ENCODE measurements at regions not wholly inside any gene's neighbourhood (a gene's known extent, or its start where the extent isn't known, plus 50 kb on each side); places are given as distances from the start of the nearest gene placed in this dataset.

GRCh38 chr6:51292659-51293058 lies 474.0 kb downstream of the TFAP2B start:
- TF ChIP-seq TSHZ2 (CRISPR knock-in tag; IDR thresholded peaks at IDR 0.05) (no peak), PPARA (CRISPR knock-in tag; IDR thresholded peaks at IDR 0.05; ENCODE audit: borderline replicate concordance) (no peak), ZNF70 (CRISPR knock-in tag; IDR thresholded peaks at IDR 0.05) (no peak), GLIS3 (CRISPR knock-in tag; IDR thresholded peaks at IDR 0.05) (no peak), PATZ1 (CRISPR knock-in tag; IDR thresholded peaks at IDR 0.05; ENCODE audit: borderline replicate concordance) (no peak), ZNF565 (CRISPR knock-in tag; conservative IDR thresholded peaks at IDR 0.05; ENCODE audit: low read depth) (no peak), BACH2 (CRISPR knock-in tag; IDR thresholded peaks at IDR 0.05; ENCODE audit: borderline replicate concordance) (no peak), ZFP3 (CRISPR knock-in tag; IDR thresholded peaks at IDR 0.05) (no peak), ZFP30 (CRISPR knock-in tag; IDR thresholded peaks at IDR 0.05) (no peak), SNAI2 (CRISPR knock-in tag; IDR thresholded peaks at IDR 0.05) (no peak), ZNF8 (CRISPR knock-in tag; IDR thresholded peaks at IDR 0.05) (no peak), ZC3H10 (CRISPR knock-in tag; IDR thresholded peaks at IDR 0.05) (no peak), TOX (CRISPR knock-in tag; IDR thresholded peaks at IDR 0.05; ENCODE audit: borderline replicate concordance) (no peak), ISL1 (CRISPR knock-in tag; IDR thresholded peaks at IDR 0.05) (no peak), ARNTL (CRISPR knock-in tag; IDR thresholded peaks at IDR 0.05; ENCODE audit: borderline replicate concordance, low read depth) (no peak), ESRRG (CRISPR knock-in tag; IDR thresholded peaks at IDR 0.05) (no peak), TCF4 (CRISPR knock-in tag; IDR thresholded peaks at IDR 0.05; ENCODE audit: borderline replicate concordance) (no peak)
- TF ChIP-seq, protein P1, sequence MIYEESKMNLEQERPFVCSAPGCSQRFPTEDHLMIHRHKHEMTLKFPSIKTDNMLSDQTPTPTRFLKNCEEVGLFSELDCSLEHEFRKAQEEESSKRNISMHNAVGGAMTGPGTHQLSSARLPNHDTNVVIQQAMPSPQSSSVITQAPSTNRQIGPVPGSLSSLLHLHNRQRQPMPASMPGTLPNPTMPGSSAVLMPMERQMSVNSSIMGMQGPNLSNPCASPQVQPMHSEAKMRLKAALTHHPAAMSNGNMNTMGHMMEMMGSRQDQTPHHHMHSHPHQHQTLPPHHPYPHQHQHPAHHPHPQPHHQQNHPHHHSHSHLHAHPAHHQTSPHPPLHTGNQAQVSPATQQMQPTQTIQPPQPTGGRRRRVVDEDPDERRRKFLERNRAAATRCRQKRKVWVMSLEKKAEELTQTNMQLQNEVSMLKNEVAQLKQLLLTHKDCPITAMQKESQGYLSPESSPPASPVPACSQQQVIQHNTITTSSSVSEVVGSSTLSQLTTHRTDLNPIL (CRISPR knock-in tag; IDR thresholded peaks at IDR 0.05; ENCODE audit: low read depth), result no peak
- TF ChIP-seq, protein P2, sequence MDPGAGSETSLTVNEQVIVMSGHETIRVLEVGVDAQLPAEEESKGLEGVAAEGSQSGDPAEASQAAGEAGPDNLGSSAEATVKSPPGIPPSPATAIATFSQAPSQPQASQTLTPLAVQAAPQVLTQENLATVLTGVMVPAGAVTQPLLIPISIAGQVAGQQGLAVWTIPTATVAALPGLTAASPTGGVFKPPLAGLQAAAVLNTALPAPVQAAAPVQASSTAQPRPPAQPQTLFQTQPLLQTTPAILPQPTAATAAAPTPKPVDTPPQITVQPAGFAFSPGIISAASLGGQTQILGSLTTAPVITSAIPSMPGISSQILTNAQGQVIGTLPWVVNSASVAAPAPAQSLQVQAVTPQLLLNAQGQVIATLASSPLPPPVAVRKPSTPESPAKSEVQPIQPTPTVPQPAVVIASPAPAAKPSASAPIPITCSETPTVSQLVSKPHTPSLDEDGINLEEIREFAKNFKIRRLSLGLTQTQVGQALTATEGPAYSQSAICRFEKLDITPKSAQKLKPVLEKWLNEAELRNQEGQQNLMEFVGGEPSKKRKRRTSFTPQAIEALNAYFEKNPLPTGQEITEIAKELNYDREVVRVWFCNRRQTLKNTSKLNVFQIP (CRISPR knock-in tag; IDR thresholded peaks at IDR 0.05; ENCODE audit: borderline replicate concordance, low read depth), result no peak
- TF ChIP-seq, protein P3, sequence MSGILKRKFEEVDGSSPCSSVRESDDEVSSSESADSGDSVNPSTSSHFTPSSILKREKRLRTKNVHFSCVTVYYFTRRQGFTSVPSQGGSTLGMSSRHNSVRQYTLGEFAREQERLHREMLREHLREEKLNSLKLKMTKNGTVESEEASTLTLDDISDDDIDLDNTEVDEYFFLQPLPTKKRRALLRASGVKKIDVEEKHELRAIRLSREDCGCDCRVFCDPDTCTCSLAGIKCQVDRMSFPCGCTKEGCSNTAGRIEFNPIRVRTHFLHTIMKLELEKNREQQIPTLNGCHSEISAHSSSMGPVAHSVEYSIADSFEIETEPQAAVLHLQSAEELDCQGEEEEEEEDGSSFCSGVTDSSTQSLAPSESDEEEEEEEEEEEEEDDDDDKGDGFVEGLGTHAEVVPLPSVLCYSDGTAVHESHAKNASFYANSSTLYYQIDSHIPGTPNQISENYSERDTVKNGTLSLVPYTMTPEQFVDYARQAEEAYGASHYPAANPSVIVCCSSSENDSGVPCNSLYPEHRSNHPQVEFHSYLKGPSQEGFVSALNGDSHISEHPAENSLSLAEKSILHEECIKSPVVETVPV (CRISPR knock-in tag; IDR thresholded peaks at IDR 0.05), result no peak
- ATAC-seq, result no peak

GRCh38 chr6:51299621-51300380 lies 481.1 kb downstream of the TFAP2B start:
- no peak for ATAC-seq
- no peak for TF ChIP-seq GLIS3 (CRISPR knock-in tag; IDR thresholded peaks at IDR 0.05)
- no peak for TF ChIP-seq PPARA (CRISPR knock-in tag; IDR thresholded peaks at IDR 0.05; ENCODE audit: borderline replicate concordance)
- TF ChIP-seq, protein P3 (CRISPR knock-in tag; IDR thresholded peaks at IDR 0.05), result no peak
- TF ChIP-seq, protein P2 (CRISPR knock-in tag; IDR thresholded peaks at IDR 0.05; ENCODE audit: borderline replicate concordance, low read depth), result no peak
- TF ChIP-seq CSDC2 (CRISPR knock-in tag; IDR thresholded peaks at IDR 0.05), result no peak
- TF ChIP-seq, protein P1 (CRISPR knock-in tag; IDR thresholded peaks at IDR 0.05; ENCODE audit: low read depth), result no peak
- no peak for TF ChIP-seq BACH2 (CRISPR knock-in tag; IDR thresholded peaks at IDR 0.05; ENCODE audit: borderline replicate concordance)
- TF ChIP-seq ZNF8 (CRISPR knock-in tag; IDR thresholded peaks at IDR 0.05), result no peak
- no peak for TF ChIP-seq ZNF565 (CRISPR knock-in tag; conservative IDR thresholded peaks at IDR 0.05; ENCODE audit: low read depth)
- no peak for TF ChIP-seq ZNF70 (CRISPR knock-in tag; IDR thresholded peaks at IDR 0.05)
- no peak for TF ChIP-seq PATZ1 (CRISPR knock-in tag; IDR thresholded peaks at IDR 0.05; ENCODE audit: borderline replicate concordance)
- TF ChIP-seq ZFP3 (CRISPR knock-in tag; IDR thresholded peaks at IDR 0.05), result no peak

Measured in SK-N-SH treated with all-trans-retinoic acid at 6 μM for 48 hours (cell line).